Osteoblast (primary cell): ENCODE measurements at regions not wholly inside any gene's neighbourhood (a gene's known extent, or its start where the extent isn't known, plus 50 kb on each side); places are given as distances from the start of the nearest gene placed in this dataset.

Source experiments
- DNase-seq: peaks from one replicate; pipeline ENCODE4 v3.0.0; 2011; ENCODE audit warnings: low spot score, mixed read lengths; ENCODE audit not compliant: insufficient read length; ENCODE audit errors: missing footprints
- H2AFZ ChIP-seq: 2 replicates; pipeline ENCODE4 v1.6.0; 2011; ENCODE audit warnings: mild to moderate bottlenecking, low read length
- H3K27ac ChIP-seq: 2 replicates; pipeline ENCODE4 v1.5.1; 2011; ENCODE audit warnings: mild to moderate bottlenecking, low read depth, low read length, moderate library complexity
- H3K27me3 ChIP-seq: 2 replicates; pipeline ENCODE4 v1.6.0; 2012; ENCODE audit warnings: mild to moderate bottlenecking, control low read depth, inconsistent platforms, low read length, moderate library complexity; ENCODE audit not compliant: insufficient read depth
- H3K36me3 ChIP-seq: 2 replicates; pipeline ENCODE4 v1.5.1; 2011; ENCODE audit warnings: mild to moderate bottlenecking, low read length, control low read depth, moderate library complexity; ENCODE audit not compliant: insufficient read depth
- H3K4me1 ChIP-seq: 2 replicates; pipeline ENCODE4 v1.5.1; 2011; ENCODE audit warnings: mild to moderate bottlenecking, low read length, control low read depth, moderate library complexity; ENCODE audit not compliant: insufficient read depth
- H3K4me2 ChIP-seq: 2 replicates; pipeline ENCODE4 v1.6.0; 2011; ENCODE audit warnings: mild to moderate bottlenecking, low read length; ENCODE audit not compliant: insufficient read depth
- H3K4me3 ChIP-seq: fragments of 200-600 bp; sonication (generic); 3 replicates; pipeline ENCODE4 v1.5.1; 2012; ENCODE audit warnings: mild to moderate bottlenecking, low read length, inconsistent platforms; ENCODE audit not compliant: insufficient read depth
- H3K79me2 ChIP-seq: 2 replicates; pipeline ENCODE4 v1.6.0; 2012; ENCODE audit warnings: mild to moderate bottlenecking, low read length, control low read depth, inconsistent platforms; ENCODE audit not compliant: insufficient read depth
- H3K9me3 ChIP-seq: 2 replicates; pipeline ENCODE4 v1.5.1; 2011; ENCODE audit warnings: low read depth, low read length, control low read depth
- H4K20me1 ChIP-seq: 2 replicates; pipeline ENCODE4 v1.6.0; 2012; ENCODE audit warnings: mild to moderate bottlenecking, low read length, control low read depth; ENCODE audit not compliant: insufficient read depth
- CTCF ChIP-seq: IDR thresholded peaks from 2 replicates; pipeline ENCODE4 v1.5.1; 2011; ENCODE audit warnings: mild to moderate bottlenecking, low read depth, low read length, moderate library complexity; ENCODE audit errors: extremely low read depth

GRCh38 chr9:31364171-31364570 is 1020.3 kb upstream of the ACO1 start:
- Histone ChIP-seq H4K20me1 (no peaks in the 10 kb centered on the region), H3K4me3 (no peak overlapping the region), H3K27ac (no peak overlapping the region), H3K36me3 (no peaks in the 10 kb centered on the region), H3K4me2 (no peak overlapping the region), H2AFZ (no peak overlapping the region), H3K27me3 (no peaks in the 10 kb centered on the region), H3K9me3 (no peaks in the 10 kb centered on the region), H3K4me1 (no peaks in the 10 kb centered on the region), H3K79me2 (no peaks in the 10 kb centered on the region)
- no peak for DNase-seq
- TF ChIP-seq CTCF, result no peak

GRCh38 chr9:31372799-31373587 is 1011.5 kb upstream of the ACO1 start:
- Histone ChIP-seq H3K27me3 (no peaks in the 10 kb centered on the region), H4K20me1 (no peaks in the 10 kb centered on the region), H3K79me2 (no peaks in the 10 kb centered on the region), H3K36me3 (no peaks in the 10 kb centered on the region), H2AFZ (no peak overlapping the region), H3K27ac (no peak overlapping the region), H3K4me3 (no peak overlapping the region), H3K9me3 (no peaks in the 10 kb centered on the region), H3K4me1 (no peaks in the 10 kb centered on the region), H3K4me2 (no peak overlapping the region)
- DNase-seq, result no peak
- no peak for TF ChIP-seq CTCF

DNA sequence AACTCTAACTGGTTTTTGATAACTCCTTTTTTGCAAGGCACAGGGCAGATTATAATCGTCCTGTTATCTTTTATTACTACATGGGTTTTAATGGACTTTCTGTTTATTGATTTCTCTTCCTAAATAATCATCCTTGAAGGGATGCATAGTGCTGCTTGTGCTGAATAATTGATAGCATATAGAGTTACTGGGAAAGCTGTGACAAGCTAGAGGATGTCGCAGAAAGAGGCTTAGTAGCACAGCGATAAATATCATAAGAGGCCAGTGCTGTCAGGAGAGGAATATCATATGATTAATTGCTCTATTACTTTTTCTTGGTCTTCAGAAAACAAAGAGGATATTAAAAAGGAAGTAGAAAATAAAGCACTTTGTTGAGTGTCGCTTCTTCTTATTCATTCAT is 1007.1 kb upstream of the ACO1 start:
- no peak overlapping the region for H3K27ac ChIP-seq
- no peak for DNase-seq
- H2AFZ ChIP-seq, result no peak overlapping the region
- no peak overlapping the region for H3K4me3 ChIP-seq
- no peaks in the 10 kb centered on the region for H3K27me3 ChIP-seq
- H3K9me3 ChIP-seq, result no peaks in the 10 kb centered on the region
- H4K20me1 ChIP-seq, result no peaks in the 10 kb centered on the region
- H3K79me2 ChIP-seq, result no peaks in the 10 kb centered on the region
- H3K4me2 ChIP-seq, result no peak overlapping the region
- no peaks in the 10 kb centered on the region for H3K36me3 ChIP-seq
- no peak for TF ChIP-seq CTCF
- H3K4me1 ChIP-seq, result no peaks in the 10 kb centered on the region

- no peak for DNase-seq
- TF ChIP-seq CTCF, result no peak
- Histone ChIP-seq H4K20me1 (no peaks in the 10 kb centered on the region), H3K4me2 (no peak overlapping the region), H3K27me3 (no peaks in the 10 kb centered on the region), H3K36me3 (no peaks in the 10 kb centered on the region), H2AFZ (no peak overlapping the region), H3K79me2 (no peaks in the 10 kb centered on the region), H3K9me3 (no peaks in the 10 kb centered on the region), H3K27ac (no peak overlapping the region), H3K4me3 (no peak overlapping the region), H3K4me1 (no peaks in the 10 kb centered on the region)
Measured at GRCh38 chr9:31388660-31389059, 995.8 kb upstream of the ACO1 start.
